DOHH2 (cell line): ENCODE measurements at regions not wholly inside any gene's neighbourhood (a gene's known extent, or its start where the extent isn't known, plus 50 kb on each side); places are given as distances from the start of the nearest gene placed in this dataset.

Source experiments
- H3F3A ChIP-seq: fragments of 200-600 bp; sonication (generic), shearing (Covaris generic); 2 replicates; pipeline ENCODE4 v1.6.0; 2016; ENCODE audit warnings: antibody characterized with exemption, mild to moderate bottlenecking; ENCODE audit not compliant: control insufficient read depth, insufficient read depth
- H3K27ac ChIP-seq: fragments of 200-600 bp; sonication (generic); 2 replicates; pipeline ENCODE4 v1.5.1; 2014; ENCODE audit warnings: low read depth, mild to moderate bottlenecking, low read length, moderate library complexity
- H3K27me3 ChIP-seq: fragments of 200-600 bp; sonication (generic); 2 replicates; pipeline ENCODE4 v1.6.1; 2014; ENCODE audit warnings: mild to moderate bottlenecking, low read length, mixed read lengths; ENCODE audit not compliant: control insufficient read depth
- H3K36me3 ChIP-seq: fragments of 200-600 bp; sonication (generic); 2 replicates; pipeline ENCODE4 v1.6.1; 2014; ENCODE audit warnings: mild to moderate bottlenecking, low read length, moderate library complexity, mixed read lengths; ENCODE audit not compliant: control insufficient read depth
- H3K4me1 ChIP-seq: fragments of 200-600 bp; sonication (generic); 2 replicates; pipeline ENCODE4 v1.6.1; 2014; ENCODE audit warnings: mild to moderate bottlenecking, low read length, mixed read lengths; ENCODE audit not compliant: control insufficient read depth
- H3K4me2 ChIP-seq: fragments of 200-600 bp; sonication (generic); 2 replicates; pipeline ENCODE4 v1.6.0; 2014; ENCODE audit warnings: mild to moderate bottlenecking, low read length, moderate library complexity
- H3K4me3 ChIP-seq: fragments of 200-600 bp; sonication (generic); 2 replicates; pipeline ENCODE4 v1.5.1; 2014; ENCODE audit warnings: mild to moderate bottlenecking, low read length, mixed read lengths
- H3K79me2 ChIP-seq: fragments of 200-600 bp; sonication (generic); 2 replicates; pipeline ENCODE4 v1.6.1; 2014; ENCODE audit warnings: mild to moderate bottlenecking, low read length, mixed read lengths; ENCODE audit not compliant: control insufficient read depth
- H3K9me2 ChIP-seq: fragments of 200-600 bp; sonication (generic); replicated peaks from 2 replicates; pipeline ENCODE4 v1.6.1; 2014; ENCODE audit warnings: mild to moderate bottlenecking, low read length, mixed read lengths; ENCODE audit not compliant: control insufficient read depth
- H3K9me3 ChIP-seq: fragments of 200-600 bp; sonication (generic); 2 replicates; pipeline ENCODE4 v1.6.1; 2014; ENCODE audit warnings: antibody characterized with exemption, low read length, mixed read lengths; ENCODE audit not compliant: control insufficient read depth, insufficient read depth
- H4K20me1 ChIP-seq: fragments of 200-600 bp; sonication (generic); 2 replicates; pipeline ENCODE4 v1.6.0; 2014; ENCODE audit warnings: low read depth, mild to moderate bottlenecking, antibody characterized with exemption, low read length, moderate library complexity; ENCODE audit not compliant: control insufficient read depth, insufficient read depth
- EZH2phosphoT487 ChIP-seq: fragments of 200-600 bp; sonication (generic); IDR thresholded peaks from 2 replicates; pipeline ENCODE4 v1.6.1; 2017; ENCODE audit warnings: borderline replicate concordance, mild to moderate bottlenecking, antibody characterized with exemption, low read length, moderate library complexity, mixed read lengths
- TF ChIP-seq, protein P1 (sequence below): fragments of 200-600 bp; sonication (generic); IDR thresholded peaks from one replicate; pipeline ENCODE4 v1.5.1; 2014; ENCODE audit warnings: antibody characterized with exemption, mild to moderate bottlenecking, low read depth, low read length; ENCODE audit not compliant: poor library complexity, severe bottlenecking

DNA sequence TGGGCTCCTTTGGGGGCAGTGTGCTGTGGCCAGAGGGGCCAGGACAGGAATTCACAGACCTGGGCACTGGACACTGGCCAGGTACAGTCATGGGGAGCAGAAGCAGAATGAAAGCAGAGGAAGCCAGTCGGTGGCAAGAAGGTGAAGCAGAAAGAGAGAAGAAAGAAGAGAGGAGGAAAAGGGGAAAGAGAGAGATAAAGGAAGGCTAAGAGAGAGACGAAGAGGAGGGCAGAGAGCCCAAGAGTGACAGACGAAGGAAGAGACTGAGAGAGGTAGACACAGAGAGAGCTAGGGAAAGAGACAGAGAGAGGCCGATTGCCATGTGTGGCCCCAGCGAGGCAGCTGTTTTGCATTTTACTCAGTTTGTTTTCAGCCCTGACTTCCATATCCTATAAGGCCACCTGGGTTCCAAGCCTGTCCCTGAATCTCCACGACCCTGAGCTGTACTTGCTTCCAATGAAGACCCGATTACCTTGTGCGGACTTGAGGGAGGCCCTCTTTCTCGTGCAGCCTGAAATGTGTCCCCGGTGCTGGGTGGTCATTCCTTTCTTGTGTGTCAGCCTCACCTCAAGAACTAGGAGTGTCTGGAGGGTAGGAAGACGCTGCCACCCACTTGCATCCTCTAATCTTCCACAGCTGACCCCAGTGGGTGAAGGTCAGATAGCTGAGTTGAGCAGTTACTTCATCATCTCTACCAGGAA, 73.9 kb downstream of the LSM3 start:
- Histone ChIP-seq H3K9me3 (no peaks in the 10 kb centered on the region), H3K4me2 (no peak overlapping the region), H3K9me2 (no peaks in the 10 kb centered on the region), H3K27me3 (no peaks in the 10 kb centered on the region), H3K4me1 (peaks cover 25% of the 10 kb centered on the region), H3K36me3 (no peaks in the 10 kb centered on the region), H3F3A (no peaks in the 10 kb centered on the region), H3K27ac (no peak overlapping the region), H3K4me3 (no peak overlapping the region), H3K79me2 (no peaks in the 10 kb centered on the region), H4K20me1 (no peaks in the 10 kb centered on the region)
- TF ChIP-seq EZH2phosphoT487, result no peak
- TF ChIP-seq, protein P1, sequence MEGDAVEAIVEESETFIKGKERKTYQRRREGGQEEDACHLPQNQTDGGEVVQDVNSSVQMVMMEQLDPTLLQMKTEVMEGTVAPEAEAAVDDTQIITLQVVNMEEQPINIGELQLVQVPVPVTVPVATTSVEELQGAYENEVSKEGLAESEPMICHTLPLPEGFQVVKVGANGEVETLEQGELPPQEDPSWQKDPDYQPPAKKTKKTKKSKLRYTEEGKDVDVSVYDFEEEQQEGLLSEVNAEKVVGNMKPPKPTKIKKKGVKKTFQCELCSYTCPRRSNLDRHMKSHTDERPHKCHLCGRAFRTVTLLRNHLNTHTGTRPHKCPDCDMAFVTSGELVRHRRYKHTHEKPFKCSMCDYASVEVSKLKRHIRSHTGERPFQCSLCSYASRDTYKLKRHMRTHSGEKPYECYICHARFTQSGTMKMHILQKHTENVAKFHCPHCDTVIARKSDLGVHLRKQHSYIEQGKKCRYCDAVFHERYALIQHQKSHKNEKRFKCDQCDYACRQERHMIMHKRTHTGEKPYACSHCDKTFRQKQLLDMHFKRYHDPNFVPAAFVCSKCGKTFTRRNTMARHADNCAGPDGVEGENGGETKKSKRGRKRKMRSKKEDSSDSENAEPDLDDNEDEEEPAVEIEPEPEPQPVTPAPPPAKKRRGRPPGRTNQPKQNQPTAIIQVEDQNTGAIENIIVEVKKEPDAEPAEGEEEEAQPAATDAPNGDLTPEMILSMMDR, result no peak

DNA sequence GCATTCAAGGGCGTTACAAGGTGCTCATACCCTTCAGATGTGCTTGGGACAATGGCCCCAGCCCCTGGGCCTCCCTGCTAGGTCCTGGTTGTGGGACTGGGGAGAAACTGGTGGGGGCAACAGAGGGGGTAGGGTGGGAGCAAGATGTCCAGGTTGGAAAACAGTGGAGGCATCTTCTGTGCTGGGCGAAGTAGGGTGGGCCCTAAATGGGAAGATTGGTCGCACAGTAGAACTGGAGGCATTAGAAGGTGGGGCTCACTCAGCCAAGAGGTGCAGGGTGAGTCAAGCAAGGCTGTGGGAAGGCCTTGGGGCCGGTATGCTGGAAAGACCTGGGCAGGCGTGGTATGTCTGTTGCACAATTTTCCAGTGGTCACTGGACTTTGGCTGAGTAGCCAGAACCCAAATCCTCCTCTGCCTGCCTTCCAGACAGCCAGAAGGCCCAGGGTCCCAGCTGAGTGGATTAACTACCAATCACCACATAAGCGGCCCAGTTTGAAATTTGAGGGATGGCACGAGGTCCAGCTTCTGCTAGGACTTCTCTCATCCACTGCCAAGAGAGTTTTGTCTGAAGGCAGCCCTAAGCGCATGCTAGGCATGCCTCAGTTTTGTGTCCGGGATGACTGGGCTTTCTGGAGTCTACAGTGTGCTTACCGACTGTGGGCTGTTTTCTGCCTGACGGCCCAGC, 74.5 kb downstream of the LSM3 start:
- no peak for TF ChIP-seq EZH2phosphoT487
- TF ChIP-seq, protein P1, result no peak
- Histone ChIP-seq H3K4me2 (no peak overlapping the region), H3K27me3 (no peaks in the 10 kb centered on the region), H3K4me1 (peaks cover 29% of the 10 kb centered on the region), H3K9me2 (no peaks in the 10 kb centered on the region), H3K79me2 (no peaks in the 10 kb centered on the region), H3F3A (no peaks in the 10 kb centered on the region), H3K4me3 (no peak overlapping the region), H4K20me1 (no peaks in the 10 kb centered on the region), H3K27ac (no peak overlapping the region), H3K36me3 (no peaks in the 10 kb centered on the region), H3K9me3 (no peaks in the 10 kb centered on the region)

DNA sequence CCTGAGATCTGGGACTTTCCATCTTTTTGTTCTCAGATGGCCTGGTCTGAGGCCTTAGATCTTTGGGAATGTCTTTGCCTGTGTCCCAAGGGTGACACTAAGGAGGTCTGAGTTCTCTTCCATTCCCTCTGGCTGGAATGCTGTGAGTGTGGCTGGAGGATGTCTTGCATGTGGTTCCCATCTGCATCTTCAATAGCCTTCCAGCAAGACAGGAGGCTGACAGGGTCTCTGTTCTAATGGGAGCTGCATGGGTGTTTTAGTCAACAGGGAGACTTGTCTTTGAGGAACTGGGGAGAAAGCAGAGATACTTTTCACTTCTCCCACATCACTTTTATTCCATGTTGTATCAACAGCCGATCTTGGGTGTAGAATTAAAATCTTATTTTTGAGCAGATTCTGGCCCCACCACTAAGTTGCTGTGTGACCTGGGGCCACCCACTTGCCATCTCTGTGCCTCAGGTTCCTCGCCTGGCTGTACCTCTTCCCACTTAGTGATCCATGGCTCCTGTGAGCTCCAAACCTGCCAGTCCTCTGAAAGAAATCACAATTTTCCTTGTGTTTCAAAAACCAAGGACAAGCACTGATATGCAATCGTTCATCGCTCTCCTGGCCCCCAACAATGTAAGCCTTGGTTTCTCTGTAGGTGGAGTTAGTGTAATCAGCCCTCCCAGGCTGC, 75.2 kb downstream of the LSM3 start:
- Histone ChIP-seq H3F3A (no peaks in the 10 kb centered on the region), H3K9me3 (no peaks in the 10 kb centered on the region), H3K4me1 (peaks cover 29% of the 10 kb centered on the region)

More for the DNA sequence above, 75.2 kb downstream of the LSM3 start:
- Histone ChIP-seq H4K20me1 (no peaks in the 10 kb centered on the region), H3K27ac (no peak overlapping the region), H3K9me2 (no peaks in the 10 kb centered on the region), H3K4me2 (no peak overlapping the region), H3K4me3 (no peak overlapping the region), H3K27me3 (no peaks in the 10 kb centered on the region), H3K79me2 (no peaks in the 10 kb centered on the region), H3K36me3 (no peaks in the 10 kb centered on the region)
- TF ChIP-seq, protein P1, result no peak
- no peak for TF ChIP-seq EZH2phosphoT487
